ENCODE measurements at regions not wholly inside any gene's neighbourhood (a gene's known extent, or its start where the extent isn't known, plus 50 kb on each side); places are given as distances from the start of the nearest gene placed in this dataset.

DNA sequence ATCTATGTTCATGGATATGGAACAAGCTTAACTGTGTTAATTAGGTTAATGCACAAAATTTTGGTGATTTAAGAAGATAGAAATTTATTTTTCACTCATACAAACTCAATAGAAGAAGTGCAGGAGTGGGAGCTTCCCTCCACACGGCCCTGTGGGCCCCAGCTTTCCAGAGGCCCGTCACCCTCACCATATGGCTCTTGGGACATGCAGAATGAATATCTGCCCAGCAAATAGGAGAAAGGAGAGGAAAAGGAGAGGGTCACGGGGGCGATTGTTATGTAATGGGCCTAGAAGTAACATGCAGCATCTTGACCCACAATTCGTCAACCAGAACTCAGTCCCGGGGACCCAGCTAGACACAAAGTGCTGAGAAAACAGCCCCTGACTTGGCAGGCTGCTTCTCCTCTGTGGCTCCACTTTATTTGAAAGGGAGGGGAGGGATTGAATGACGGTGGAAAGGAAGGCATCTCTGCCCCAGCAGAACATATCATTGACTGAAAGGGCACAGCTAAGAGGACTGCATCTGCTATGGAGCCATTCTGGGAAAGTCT lies 648.2 kb upstream of the ID2 start:
- Histone ChIP-seq H3K4me1 (no peaks in the 10 kb centered on the region), H3K36me3 (ENCODE audit: control insufficient read depth, insufficient read depth, low read length) (no peaks in the 10 kb centered on the region), H3K9me3 (no peaks in the 10 kb centered on the region; the same call in 1 of the 2 replicates), H3K27me3 (replicated peaks; ENCODE audit: control insufficient read depth, insufficient read depth, low read length) (no peaks in the 10 kb centered on the region; the same call in 1 of the 2 replicates), H3K4me3 (ENCODE audit: low read depth, low read length) (no peak overlapping the region)
- no peak overlapping the region for H3K27ac Mint-ChIP-seq (ENCODE audit: unreplicated experiment)
- H3K27me3 Mint-ChIP-seq (ENCODE audit: insufficient read depth, unreplicated experiment), result no peaks in the 10 kb centered on the region
- DNase-seq, result no peak
- ChIA-PET POLR2A (no interaction called here), CTCF (no interaction called here)
- no peak for TF ChIP-seq CTCF (IDR thresholded peaks at IDR 0.05; ENCODE audit: insufficient read depth in 1 of 2, low read depth in 1 of 2, low read length in 1 of 2, severe bottlenecking in 1 of 2, unreplicated experiment in 1 of 2)
- intact Hi-C loops (cut with micrococcal nuclease; ENCODE audit: unreplicated experiment), result no loop called here
- H3K36me3 Mint-ChIP-seq (ENCODE audit: insufficient read depth, unreplicated experiment), result no peaks in the 10 kb centered on the region
- no peaks in the 10 kb centered on the region for H3K9me3 Mint-ChIP-seq (ENCODE audit: unreplicated experiment)
- no peak overlapping the region for H3K4me3 Mint-ChIP-seq (ENCODE audit: unreplicated experiment)
- H3K4me1 Mint-ChIP-seq (ENCODE audit: low read depth, unreplicated experiment), result no peaks in the 10 kb centered on the region
- no TSS peak for BruUV-seq (replicated peaks)

DNA sequence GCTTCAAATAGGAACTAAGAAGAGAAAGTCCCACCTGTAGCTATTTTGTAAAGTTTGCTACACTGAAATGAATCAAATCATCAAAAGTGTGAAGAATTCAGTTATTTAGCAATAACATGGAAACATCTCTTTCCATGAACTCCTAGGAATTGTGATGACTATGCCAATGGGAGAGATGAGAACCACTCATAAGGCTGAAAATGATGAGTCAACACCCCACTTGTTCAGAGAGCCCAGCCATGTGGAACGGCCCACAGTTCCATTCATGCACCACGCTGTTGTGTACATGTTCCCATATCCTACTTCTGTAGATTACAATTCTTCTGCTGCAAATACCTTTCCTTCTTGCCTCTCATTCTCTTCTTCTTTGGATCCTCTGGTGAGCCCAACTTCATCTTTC lies 645.5 kb upstream of the ID2 start:
- H3K4me1 ChIP-seq, result no peaks in the 10 kb centered on the region
- Mint-ChIP-seq H3K36me3 (ENCODE audit: insufficient read depth, unreplicated experiment) (no peaks in the 10 kb centered on the region), H3K9me3 (ENCODE audit: unreplicated experiment) (no peaks in the 10 kb centered on the region), H3K27ac (ENCODE audit: unreplicated experiment) (no peak overlapping the region), H3K4me1 (ENCODE audit: low read depth, unreplicated experiment) (no peaks in the 10 kb centered on the region), H3K27me3 (ENCODE audit: insufficient read depth, unreplicated experiment) (no peaks in the 10 kb centered on the region), H3K4me3 (ENCODE audit: unreplicated experiment) (no peak overlapping the region)
- ChIA-PET POLR2A (no interaction called here), CTCF (no interaction called here)
- TF ChIP-seq CTCF (IDR thresholded peaks at IDR 0.05; ENCODE audit: insufficient read depth in 1 of 2, low read depth in 1 of 2, low read length in 1 of 2, severe bottlenecking in 1 of 2, unreplicated experiment in 1 of 2), result no peak
- no peaks in the 10 kb centered on the region; the same call in 1 of the 2 replicates for H3K9me3 ChIP-seq
- intact Hi-C loops (cut with micrococcal nuclease; ENCODE audit: unreplicated experiment), result no loop called here
- no TSS peak for BruUV-seq (replicated peaks)
- H3K27me3 ChIP-seq (replicated peaks; ENCODE audit: control insufficient read depth, insufficient read depth, low read length), result no peaks in the 10 kb centered on the region; the same call in 1 of the 2 replicates
- DNase-seq, result no peak
- H3K36me3 ChIP-seq (ENCODE audit: control insufficient read depth, insufficient read depth, low read length), result no peaks in the 10 kb centered on the region
- no peak overlapping the region for H3K4me3 ChIP-seq (ENCODE audit: low read depth, low read length)

- Histone ChIP-seq H3K27me3 (replicated peaks; ENCODE audit: control insufficient read depth, insufficient read depth, low read length) (no peaks in the 10 kb centered on the region; the same call in 1 of the 2 replicates), H3K4me1 (no peaks in the 10 kb centered on the region), H3K4me3 (ENCODE audit: low read depth, low read length) (no peak overlapping the region), H3K9me3 (no peaks in the 10 kb centered on the region), H3K36me3 (ENCODE audit: control insufficient read depth, insufficient read depth, low read length) (no peaks in the 10 kb centered on the region)
- DNase-seq, result no peak
- Mint-ChIP-seq H3K4me3 (ENCODE audit: unreplicated experiment) (no peak overlapping the region), H3K27me3 (ENCODE audit: insufficient read depth, unreplicated experiment) (no peaks in the 10 kb centered on the region), H3K27ac (ENCODE audit: unreplicated experiment) (no peak overlapping the region), H3K36me3 (ENCODE audit: insufficient read depth, unreplicated experiment) (no peaks in the 10 kb centered on the region), H3K9me3 (ENCODE audit: unreplicated experiment) (peaks cover 9% of the 10 kb centered on the region), H3K4me1 (ENCODE audit: low read depth, unreplicated experiment) (no peaks in the 10 kb centered on the region)
- ChIA-PET CTCF (no interaction called here), POLR2A (no interaction called here)
- no TSS peak for BruUV-seq (replicated peaks)
- no peak for TF ChIP-seq CTCF (IDR thresholded peaks at IDR 0.05; ENCODE audit: insufficient read depth in 1 of 2, low read depth in 1 of 2, low read length in 1 of 2, severe bottlenecking in 1 of 2, unreplicated experiment in 1 of 2)
- intact Hi-C loops (cut with micrococcal nuclease; ENCODE audit: unreplicated experiment), result no loop called here
These were observed 642.1 kb upstream of the ID2 start for GRCh38 chr2:8039732-8040131.

Data from Caco-2 (cell line).